ENCODE measurements at regions not wholly inside any gene's neighbourhood (a gene's known extent, or its start where the extent isn't known, plus 50 kb on each side); places are given as distances from the start of the nearest gene placed in this dataset.
"Not testable (repeated sequence)": the region's sequence is repeated elsewhere in the genome, so short reads cannot be mapped to it uniquely, and the experiment has no call there.

GRCh38 chr13:100773923-100774663 is 99.5 kb upstream of the TMTC4 start:
- Histone ChIP-seq H2AFZ (replicated peaks) (peak overlapping the region; percentile 81), H3K27me3 (no peaks in the 10 kb centered on the region), H3K9ac (no peak overlapping the region), H3K27ac (no peak overlapping the region), H3K36me3 (no peaks in the 10 kb centered on the region), H3K4me3 (no peak overlapping the region), H3K4me1 (no peaks in the 10 kb centered on the region), H3K9me3 (ENCODE audit: low read depth) (no peaks in the 10 kb centered on the region), H3K4me2 (no peak overlapping the region), H3K79me2 (ENCODE audit: low read depth) (no peaks in the 10 kb centered on the region), H3F3A (ENCODE audit: low read depth) (no peaks in the 10 kb centered on the region), H4K20me1 (ENCODE audit: low read depth) (no peaks in the 10 kb centered on the region)
- no peak overlapping the region for H3K27ac Mint-ChIP-seq
- no peak overlapping the region for H3K4me3 Mint-ChIP-seq
- no peaks in the 10 kb centered on the region for H3K36me3 Mint-ChIP-seq
- H3K27me3 Mint-ChIP-seq (ENCODE audit: insufficient read depth, low read depth): peaks cover 7% of the 10 kb centered on the region
- TF ChIP-seq EZH2 (IDR thresholded peaks at IDR 0.05): no peak
- no peak for DNase-seq (ENCODE audit: low spot score)
- peaks cover 5% of the 10 kb centered on the region for H3K9me3 Mint-ChIP-seq
- H3K4me1 Mint-ChIP-seq: no peaks in the 10 kb centered on the region

GRCh38 chr13:100773429-100773828 is 98.8 kb upstream of the TMTC4 start:
- Histone ChIP-seq H4K20me1 (ENCODE audit: low read depth) (no peaks in the 10 kb centered on the region), H3K27me3 (no peaks in the 10 kb centered on the region), H3K4me3 (no peak overlapping the region), H3K79me2 (ENCODE audit: low read depth) (no peaks in the 10 kb centered on the region), H3K4me2 (no peak overlapping the region), H3F3A (ENCODE audit: low read depth) (no peaks in the 10 kb centered on the region), H3K9me3 (ENCODE audit: low read depth) (no peaks in the 10 kb centered on the region), H3K27ac (no peak overlapping the region), H3K4me1 (no peaks in the 10 kb centered on the region), H3K36me3 (no peaks in the 10 kb centered on the region), H3K9ac (no peak overlapping the region), H2AFZ (replicated peaks) (no peak overlapping the region)
- no peak overlapping the region for H3K27ac Mint-ChIP-seq
- H3K27me3 Mint-ChIP-seq (ENCODE audit: insufficient read depth, low read depth): peaks cover 5% of the 10 kb centered on the region
- TF ChIP-seq EZH2 (IDR thresholded peaks at IDR 0.05): no peak
- TF ChIP-seq CTCF (IDR thresholded peaks at IDR 0.05): no peak
- no peak for TF ChIP-seq EZH2phosphoT487 (IDR thresholded peaks at IDR 0.05)
- no peak for DNase-seq (ENCODE audit: low spot score)
- no peaks in the 10 kb centered on the region for H3K4me1 Mint-ChIP-seq
- H3K4me3 Mint-ChIP-seq: no peak overlapping the region
- H3K9me3 Mint-ChIP-seq: peaks cover 5% of the 10 kb centered on the region
- no peaks in the 10 kb centered on the region for H3K36me3 Mint-ChIP-seq

GRCh38 chr13:100767192-100767591 is 92.6 kb upstream of the TMTC4 start:
- H3K9ac ChIP-seq: no peak overlapping the region
- no peak overlapping the region for H3K27ac Mint-ChIP-seq
- H3K4me3 Mint-ChIP-seq: no peak overlapping the region
- H3K79me2 ChIP-seq (ENCODE audit: low read depth): no peaks in the 10 kb centered on the region
- no peak for TF ChIP-seq EZH2phosphoT487 (IDR thresholded peaks at IDR 0.05)
- H3K4me3 ChIP-seq: no peak overlapping the region
- H3K36me3 ChIP-seq: no peaks in the 10 kb centered on the region
- H3K4me1 ChIP-seq: no peaks in the 10 kb centered on the region
- H3K27me3 ChIP-seq: no peaks in the 10 kb centered on the region
- H3F3A ChIP-seq (ENCODE audit: low read depth): no peaks in the 10 kb centered on the region
- no peak overlapping the region for H3K27ac ChIP-seq
- H3K4me2 ChIP-seq: no peak overlapping the region
- no peak for DNase-seq (ENCODE audit: low spot score)
- H3K4me1 Mint-ChIP-seq: no peaks in the 10 kb centered on the region
- peaks cover 10% of the 10 kb centered on the region for H3K9me3 Mint-ChIP-seq
- H2AFZ ChIP-seq (replicated peaks): no peak overlapping the region
- H3K9me3 ChIP-seq (ENCODE audit: low read depth): no peaks in the 10 kb centered on the region
- peaks cover 2% of the 10 kb centered on the region for H3K27me3 Mint-ChIP-seq (ENCODE audit: insufficient read depth, low read depth)
- peaks cover 2% of the 10 kb centered on the region for H3K36me3 Mint-ChIP-seq
- H4K20me1 ChIP-seq (ENCODE audit: low read depth): no peaks in the 10 kb centered on the region

GRCh38 chr13:100766570-100766969 is 92.0 kb upstream of the TMTC4 start:
- not testable (repeated sequence) for H3K4me1 ChIP-seq; H3K79me2 ChIP-seq (ENCODE audit: low read depth); H3K9me3 Mint-ChIP-seq; H3K9me3 ChIP-seq (ENCODE audit: low read depth); H3K27me3 Mint-ChIP-seq (ENCODE audit: insufficient read depth, low read depth); H3K27me3 ChIP-seq; H3K36me3 Mint-ChIP-seq; DNase-seq (ENCODE audit: low spot score); H3K4me2 ChIP-seq; H3K4me3 Mint-ChIP-seq; H4K20me1 ChIP-seq (ENCODE audit: low read depth); H2AFZ ChIP-seq (replicated peaks); H3K4me3 ChIP-seq; H3K9ac ChIP-seq; H3K36me3 ChIP-seq; H3K4me1 Mint-ChIP-seq; H3F3A ChIP-seq (ENCODE audit: low read depth); H3K27ac ChIP-seq
- peak overlapping the region; percentile 69 for H3K27ac Mint-ChIP-seq

- no peaks in the 10 kb centered on the region for H3K27me3 ChIP-seq
- no peaks in the 10 kb centered on the region for H3K4me1 Mint-ChIP-seq
- no peak overlapping the region for H3K27ac ChIP-seq
- H3K4me3 Mint-ChIP-seq: no peak overlapping the region
- TF ChIP-seq EZH2 (IDR thresholded peaks at IDR 0.05): no peak
- no peak for TF ChIP-seq EZH2phosphoT487 (IDR thresholded peaks at IDR 0.05)
- TF ChIP-seq CTCF (IDR thresholded peaks at IDR 0.05): no peak
- H3K36me3 ChIP-seq: no peaks in the 10 kb centered on the region
- DNase-seq (ENCODE audit: low spot score): no peak
- peaks cover 2% of the 10 kb centered on the region for H3K36me3 Mint-ChIP-seq
- H2AFZ ChIP-seq (replicated peaks): no peak overlapping the region
- H3K9me3 Mint-ChIP-seq: peaks cover 7% of the 10 kb centered on the region
- H3K4me2 ChIP-seq: no peak overlapping the region
- H3K4me1 ChIP-seq: no peaks in the 10 kb centered on the region
- H3K27ac Mint-ChIP-seq: no peak overlapping the region
- no peaks in the 10 kb centered on the region for H3K9me3 ChIP-seq (ENCODE audit: low read depth)
- no peak overlapping the region for H3K9ac ChIP-seq
- H3K27me3 Mint-ChIP-seq (ENCODE audit: insufficient read depth, low read depth): peaks cover 2% of the 10 kb centered on the region
- H3K4me3 ChIP-seq: no peak overlapping the region
- H3K79me2 ChIP-seq (ENCODE audit: low read depth): no peaks in the 10 kb centered on the region
- H3F3A ChIP-seq (ENCODE audit: low read depth): no peaks in the 10 kb centered on the region
- H4K20me1 ChIP-seq (ENCODE audit: low read depth): no peaks in the 10 kb centered on the region
Observed at GRCh38 chr13:100764937-100765336, 90.3 kb upstream of the TMTC4 start.

GRCh38 chr13:100762126-100762525 is 87.5 kb upstream of the TMTC4 start:
- not testable (repeated sequence) for H3K27me3 Mint-ChIP-seq (ENCODE audit: insufficient read depth, low read depth); DNase-seq (ENCODE audit: low spot score); H2AFZ ChIP-seq (replicated peaks); H3K9me3 ChIP-seq (ENCODE audit: low read depth); H3K27me3 ChIP-seq; H3K4me2 ChIP-seq; H4K20me1 ChIP-seq (ENCODE audit: low read depth); H3K4me3 ChIP-seq; H3K4me1 Mint-ChIP-seq; H3K9ac ChIP-seq; H3K27ac Mint-ChIP-seq; H3K9me3 Mint-ChIP-seq; H3K36me3 ChIP-seq; H3K79me2 ChIP-seq (ENCODE audit: low read depth); H3K36me3 Mint-ChIP-seq; H3K27ac ChIP-seq; H3F3A ChIP-seq (ENCODE audit: low read depth); H3K4me1 ChIP-seq
- H3K4me3 Mint-ChIP-seq: peak overlapping the region; percentile 50
